H1 (cell line): ENCODE measurements at regions not wholly inside any gene's neighbourhood (a gene's known extent, or its start where the extent isn't known, plus 50 kb on each side); places are given as distances from the start of the nearest gene placed in this dataset.

Experiments used
- CTCF ChIA-PET: fragments of 300-600 bp; sonication (Branson Sonifier 250); formaldehyde crosslinking; loops from one replicate; lab custom pipeline; 2021; ENCODE audit not compliant: partially characterized antibody; lab: Charles Lee
- POLR2A ChIA-PET: fragments of 300-600 bp; sonication (Branson Sonifier 250); formaldehyde crosslinking; loops from one replicate; lab custom pipeline; 2021; ENCODE audit warnings: inconsistent platforms; ENCODE audit not compliant: partially characterized antibody; lab: Charles Lee
- DNase-seq, 2 experiments: peaks; one replicate each; pipeline versions ENCODE4 v3.0.0 to v3.0.0-alpha.2; 2010 to 2022; ENCODE audit warnings: low spot score in 2 of 2, low read depth in 1 of 2, mixed read lengths in 1 of 2
- FAIRE-seq: peaks from 2 replicates; lab custom pipeline; 2011; peaks lifted over from hg19 to GRCh38; lab: Jason Lieb, UNC
- H2AFZ ChIP-seq: 2 replicates; pipeline ENCODE4 v1.8.1; 2012; ENCODE audit warnings: low read length, inconsistent platforms
- H2AK5ac ChIP-seq: 2 replicates; pipeline ENCODE4 v1.6.1; 2013; ENCODE audit warnings: low read depth, low read length
- H2BK120ac ChIP-seq: replicated peaks from 2 replicates; pipeline ENCODE3; 2013; ENCODE audit warnings: low read depth, low read length, inconsistent platforms
- H2BK12ac ChIP-seq: 2 replicates; pipeline ENCODE4 v1.6.1; 2013; ENCODE audit warnings: low read depth, low read length
- H2BK15ac ChIP-seq: 2 replicates; pipeline ENCODE4 v1.6.1; 2013; ENCODE audit warnings: low read length
- H2BK20ac ChIP-seq: 2 replicates; pipeline ENCODE4 v1.6.1; 2013; ENCODE audit warnings: low read length
- H2BK5ac ChIP-seq: 2 replicates; pipeline ENCODE4 v1.6.1; 2013; ENCODE audit warnings: low read depth, low read length
- H3K14ac ChIP-seq: 2 replicates; pipeline ENCODE4 v1.6.1; 2013; ENCODE audit warnings: inconsistent platforms; ENCODE audit not compliant: insufficient read length
- H3K18ac ChIP-seq: 2 replicates; pipeline ENCODE4 v1.6.1; 2013; ENCODE audit warnings: low read length; ENCODE audit errors: extremely low read depth
- H3K23ac ChIP-seq: 2 replicates; pipeline ENCODE4 v1.6.1; 2013; ENCODE audit warnings: inconsistent platforms; ENCODE audit not compliant: insufficient read length
- H3K23me2 ChIP-seq: 2 replicates; pipeline ENCODE4 v1.6.1; 2013; ENCODE audit warnings: low read depth, low read length
- H3K27ac ChIP-seq: 2 replicates; pipeline ENCODE4 v1.6.1; 2011; ENCODE audit warnings: low read depth, low read length, inconsistent platforms
- H3K27me3 ChIP-seq, 4 experiments: replicated peaks in 1 of 4; 1 replicate in 1 of 4; 2 replicates in 3 of 4; pipeline versions ENCODE4 v1.6.1 to v1.8.1; 2011 to 2013; ENCODE audit warnings: low read length in 3 of 4, mild to moderate bottlenecking in 3 of 4, inconsistent platforms in 2 of 4, mixed read lengths in 2 of 4, moderate library complexity in 1 of 4; ENCODE audit not compliant: control insufficient read depth in 3 of 4, insufficient read depth in 3 of 4; ENCODE audit errors: extremely low read depth in 1 of 4
- H3K36me3 ChIP-seq, 4 experiments: 2 replicates each; pipeline versions ENCODE4 v1.6.1 to v1.8.1; 2011 to 2013; ENCODE audit warnings: mild to moderate bottlenecking in 4 of 4, low read length in 3 of 4, moderate library complexity in 2 of 4, control low read depth in 1 of 4, inconsistent platforms in 1 of 4; ENCODE audit not compliant: insufficient read depth in 4 of 4, control insufficient read depth in 2 of 4
- H3K4ac ChIP-seq: replicated peaks from 2 replicates; pipeline ENCODE3; 2013; ENCODE audit warnings: low read length, low read depth, mixed read lengths, inconsistent platforms; ENCODE audit not compliant: insufficient read length
- H3K4me1 ChIP-seq, 4 experiments: replicated peaks in 1 of 4; 1 replicate in 1 of 4; 2 replicates in 3 of 4; pipeline versions ENCODE4 v1.6.1 to v1.8.1; 2011 to 2013; ENCODE audit warnings: low read length in 3 of 4, inconsistent platforms in 2 of 4, mixed read lengths in 1 of 4; ENCODE audit not compliant: insufficient read depth in 4 of 4, control insufficient read depth in 3 of 4
- H3K4me2 ChIP-seq, 2 experiments: 2 replicates each; pipeline versions ENCODE4 v1.6.1 to v1.8.1; 2011 to 2013; ENCODE audit warnings: low read depth in 2 of 2, low read length in 2 of 2, control low read depth in 1 of 2, inconsistent platforms in 1 of 2, mild to moderate bottlenecking in 1 of 2; ENCODE audit not compliant: insufficient read depth in 1 of 2
- H3K4me3 ChIP-seq, 4 experiments: fragments of 200-600, 300-600 bp in 1 of 4; sonication (generic), shearing (Covaris generic), sonication (Bioruptor Twin) in 1 of 4; 2 replicates each; pipeline versions ENCODE4 v1.5.1 to v1.8.1; 2011 to 2016; ENCODE audit warnings: low read length in 4 of 4, low read depth in 3 of 4, control low read depth in 2 of 4, inconsistent platforms in 2 of 4, mild to moderate bottlenecking in 2 of 4, mixed read lengths in 1 of 4, moderate library complexity in 1 of 4; ENCODE audit not compliant: insufficient read depth in 2 of 4; ENCODE audit errors: extremely low read depth in 1 of 4
- H3K56ac ChIP-seq: replicated peaks from 2 replicates; pipeline ENCODE3; 2013; ENCODE audit warnings: low read depth, mild to moderate bottlenecking, mixed read lengths, low read length, inconsistent platforms; ENCODE audit not compliant: insufficient read length
- H3K79me1 ChIP-seq: 2 replicates; pipeline ENCODE4 v1.6.1; 2013; ENCODE audit warnings: low read depth, low read length, control low read depth
- H3K79me2 ChIP-seq, 2 experiments: 2 replicates each; pipeline versions ENCODE4 v1.6.1 to v1.8.1; 2012 to 2013; ENCODE audit warnings: low read length in 2 of 2, mild to moderate bottlenecking in 2 of 2, inconsistent platforms in 1 of 2; ENCODE audit not compliant: insufficient read depth in 2 of 2, control insufficient read depth in 1 of 2
- H3K9ac ChIP-seq, 4 experiments: replicated peaks in 1 of 4; 1 replicate in 1 of 4; 2 replicates in 3 of 4; pipeline versions ENCODE4 v1.6.1 to v1.8.1; 2011 to 2013; ENCODE audit warnings: low read depth in 3 of 4, low read length in 3 of 4, control low read depth in 2 of 4, mild to moderate bottlenecking in 2 of 4, moderate library complexity in 2 of 4, inconsistent platforms in 1 of 4; ENCODE audit errors: extremely low read depth in 1 of 4
- H3K9me3 ChIP-seq, 2 experiments: 2 replicates each; pipeline versions ENCODE4 v1.6.1 to v1.8.1; 2012 to 2013; ENCODE audit warnings: mild to moderate bottlenecking in 2 of 2, moderate library complexity in 2 of 2, control low read depth in 1 of 2, inconsistent platforms in 1 of 2, low read depth in 1 of 2, low read length in 1 of 2, mixed read lengths in 1 of 2; ENCODE audit not compliant: insufficient read depth in 2 of 2
- H4K20me1 ChIP-seq, 2 experiments: replicated peaks in 1 of 2; 2 replicates each; pipeline versions ENCODE3 to v1.8.1; 2011 to 2013; ENCODE audit warnings: inconsistent platforms in 2 of 2, low read length in 2 of 2, mild to moderate bottlenecking in 1 of 2; ENCODE audit not compliant: insufficient read depth in 2 of 2, control insufficient read depth in 1 of 2
- H4K5ac ChIP-seq: 2 replicates; pipeline ENCODE4 v1.6.1; 2013; ENCODE audit warnings: low read length, low read depth, mixed read lengths, inconsistent platforms; ENCODE audit not compliant: insufficient read length
- H4K8ac ChIP-seq: 2 replicates; pipeline ENCODE4 v1.8.0; 2013; ENCODE audit warnings: mild to moderate bottlenecking, moderate library complexity, low read length, inconsistent platforms; ENCODE audit not compliant: insufficient read depth; ENCODE audit errors: extremely low read depth
- H4K91ac ChIP-seq: replicated peaks from 2 replicates; pipeline ENCODE3; 2013; ENCODE audit warnings: low read length, mixed read lengths, inconsistent platforms; ENCODE audit not compliant: insufficient read length
- BRCA1 ChIP-seq: IDR thresholded peaks from 2 replicates; pipeline ENCODE4 v1.6.1; 2012; ENCODE audit warnings: low read depth, low read length, improper control_type of control experiment
- CEBPB ChIP-seq: IDR thresholded peaks from 2 replicates; pipeline ENCODE4 v1.6.1; 2012; ENCODE audit warnings: low read depth, low read length
- NRF1 ChIP-seq: IDR thresholded peaks from 2 replicates; pipeline ENCODE4 v1.6.1; 2011; ENCODE audit warnings: mild to moderate bottlenecking, low read depth, low read length, improper control_type of control experiment
- SIRT6 ChIP-seq: IDR thresholded peaks from one replicate; pipeline ENCODE4 v1.7.1; 2012; ENCODE audit warnings: low read length, inconsistent platforms
- SP1 ChIP-seq: IDR thresholded peaks from 2 replicates; pipeline ENCODE4 v1.6.1; 2011; ENCODE audit warnings: low read depth, low read length
- SUZ12 ChIP-seq: fragments of 200-600 bp; sonication (generic); IDR thresholded peaks from 2 replicates; pipeline ENCODE4 v1.6.1; 2012; ENCODE audit warnings: mild to moderate bottlenecking, inconsistent platforms, low read length, moderate library complexity, mixed read lengths
- WGBS, 2 experiments: shearing (Covaris generic) in 1 of 2; methylation state at CpG; one replicate each; pipeline versions ENCODE4 v1.1.6 to v1.1.7; 2013 to 2015; ENCODE audit warnings: low lambda C conversion rate in 2 of 2, mixed read lengths in 2 of 2, inconsistent platforms in 1 of 2, low coverage in 1 of 2, missing lambda C conversion rate in 1 of 2; ENCODE audit not compliant: insufficient replicate concordance in 2 of 2, insufficient coverage in 1 of 2, insufficient read length in 1 of 2; ENCODE audit errors: extremely low coverage in 1 of 2, missing lambda C conversion rate in 1 of 2; 5-methylcytosine and 5-hydroxymethylcytosine counted together
- TF ChIP-seq, protein P1 (sequence below): IDR thresholded peaks from 2 replicates; pipeline ENCODE4 v1.6.1; 2011; ENCODE audit warnings: low read depth, mild to moderate bottlenecking, low read length; ENCODE audit not compliant: insufficient read depth
- TF ChIP-seq, protein P2 (sequence below), 3 experiments: IDR thresholded peaks; 1 replicate in 2 of 3; 2 replicates in 1 of 3; pipeline versions ENCODE4 v1.5.1 to v1.6.1; 2011; ENCODE audit warnings: low read length in 3 of 3, mild to moderate bottlenecking in 3 of 3, inconsistent platforms in 2 of 3, low read depth in 1 of 3, moderate library complexity in 1 of 3; ENCODE audit not compliant: insufficient read depth in 1 of 3; ENCODE audit errors: control extremely low read depth in 1 of 3

DNA sequence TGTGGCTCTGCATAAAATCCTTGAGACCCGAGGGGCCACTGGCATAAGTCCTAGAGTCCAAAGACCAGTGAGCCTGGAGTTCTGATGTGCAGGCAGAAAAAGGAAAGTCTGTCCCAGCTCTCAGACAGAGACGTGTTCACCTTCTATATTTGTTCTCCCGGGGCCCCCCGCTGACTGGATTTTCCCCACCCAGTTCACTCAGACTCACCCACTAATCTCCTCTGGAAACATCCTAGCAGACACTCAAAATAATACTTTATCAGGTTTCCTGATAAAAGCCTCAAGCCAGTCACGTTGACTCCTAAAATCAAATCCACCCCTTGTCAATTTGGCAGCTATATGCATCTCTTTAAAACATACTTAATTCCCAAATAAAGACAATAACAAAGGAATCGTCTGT lies 1084.2 kb upstream of the NCAM2 start:
- no peak for FAIRE-seq
- Histone ChIP-seq H3K4me1 (no peaks in the 10 kb centered on the region), H3K23ac (no peak overlapping the region), H3K4me2 (no peak overlapping the region), H2BK15ac (no peak overlapping the region), H3K4ac (no peak overlapping the region), H2BK120ac (no peak overlapping the region), H3K36me3 (no peaks in the 10 kb centered on the region), H2AFZ (no peak overlapping the region), H2BK5ac (no peak overlapping the region), H4K8ac (no peak overlapping the region), H3K79me1 (no peaks in the 10 kb centered on the region), H4K91ac (no peak overlapping the region), H3K9ac (no peak overlapping the region), H3K18ac (no peak overlapping the region), H4K20me1 (no peaks in the 10 kb centered on the region), H3K14ac (no peak overlapping the region), H3K27me3 (no peaks in the 10 kb centered on the region), H2BK20ac (no peak overlapping the region), H4K5ac (no peak overlapping the region), H3K79me2 (no peaks in the 10 kb centered on the region), H3K4me3 (no peak overlapping the region), H3K27ac (no peak overlapping the region), H3K23me2 (no peaks in the 10 kb centered on the region), H2BK12ac (no peak overlapping the region), H3K9me3 (no peaks in the 10 kb centered on the region), H2AK5ac (no peak overlapping the region), H3K56ac (no peak overlapping the region)
- no peak for DNase-seq
- 94% methylated on average over 6 of the region's 6 CpGs; no CpG with 5 or more reads in 1 of the 2 experiments for WGBS, 2 experiments
- ChIA-PET POLR2A (no interaction called here), CTCF (interaction anchor here (0.9 kb wide), 1 partner anchor 9 kb away, joined by 3 read pairs; no protein-coding TSS in a partner anchor)
- TF ChIP-seq SIRT6 (no peak), CEBPB (no peak), NRF1 (no peak), SP1 (no peak), SUZ12 (no peak), BRCA1 (no peak)
- TF ChIP-seq, protein P1, sequence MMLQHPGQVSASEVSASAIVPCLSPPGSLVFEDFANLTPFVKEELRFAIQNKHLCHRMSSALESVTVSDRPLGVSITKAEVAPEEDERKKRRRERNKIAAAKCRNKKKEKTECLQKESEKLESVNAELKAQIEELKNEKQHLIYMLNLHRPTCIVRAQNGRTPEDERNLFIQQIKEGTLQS: no peak
- TF ChIP-seq, protein P2, sequence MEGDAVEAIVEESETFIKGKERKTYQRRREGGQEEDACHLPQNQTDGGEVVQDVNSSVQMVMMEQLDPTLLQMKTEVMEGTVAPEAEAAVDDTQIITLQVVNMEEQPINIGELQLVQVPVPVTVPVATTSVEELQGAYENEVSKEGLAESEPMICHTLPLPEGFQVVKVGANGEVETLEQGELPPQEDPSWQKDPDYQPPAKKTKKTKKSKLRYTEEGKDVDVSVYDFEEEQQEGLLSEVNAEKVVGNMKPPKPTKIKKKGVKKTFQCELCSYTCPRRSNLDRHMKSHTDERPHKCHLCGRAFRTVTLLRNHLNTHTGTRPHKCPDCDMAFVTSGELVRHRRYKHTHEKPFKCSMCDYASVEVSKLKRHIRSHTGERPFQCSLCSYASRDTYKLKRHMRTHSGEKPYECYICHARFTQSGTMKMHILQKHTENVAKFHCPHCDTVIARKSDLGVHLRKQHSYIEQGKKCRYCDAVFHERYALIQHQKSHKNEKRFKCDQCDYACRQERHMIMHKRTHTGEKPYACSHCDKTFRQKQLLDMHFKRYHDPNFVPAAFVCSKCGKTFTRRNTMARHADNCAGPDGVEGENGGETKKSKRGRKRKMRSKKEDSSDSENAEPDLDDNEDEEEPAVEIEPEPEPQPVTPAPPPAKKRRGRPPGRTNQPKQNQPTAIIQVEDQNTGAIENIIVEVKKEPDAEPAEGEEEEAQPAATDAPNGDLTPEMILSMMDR (IDR thresholded peaks at IDR 0.05; ENCODE audit: control extremely low read depth in 1 of 3, insufficient read depth in 1 of 3, low read depth in 1 of 3, low read length in 3 of 3): no peak
